NCI-H345 (cell line): ENCODE measurements at regions not wholly inside any gene's neighbourhood (a gene's known extent, or its start where the extent isn't known, plus 50 kb on each side); places are given as distances from the start of the nearest gene placed in this dataset.

Source experiments
- DNase-seq: peaks from one replicate; lab custom pipeline; 2025; lab: John Stamatoyannopoulos, UW

GRCh38 chr2:15780234-15780633, 160.1 kb upstream of the MYCN start:
- no peak for DNase-seq

DNA sequence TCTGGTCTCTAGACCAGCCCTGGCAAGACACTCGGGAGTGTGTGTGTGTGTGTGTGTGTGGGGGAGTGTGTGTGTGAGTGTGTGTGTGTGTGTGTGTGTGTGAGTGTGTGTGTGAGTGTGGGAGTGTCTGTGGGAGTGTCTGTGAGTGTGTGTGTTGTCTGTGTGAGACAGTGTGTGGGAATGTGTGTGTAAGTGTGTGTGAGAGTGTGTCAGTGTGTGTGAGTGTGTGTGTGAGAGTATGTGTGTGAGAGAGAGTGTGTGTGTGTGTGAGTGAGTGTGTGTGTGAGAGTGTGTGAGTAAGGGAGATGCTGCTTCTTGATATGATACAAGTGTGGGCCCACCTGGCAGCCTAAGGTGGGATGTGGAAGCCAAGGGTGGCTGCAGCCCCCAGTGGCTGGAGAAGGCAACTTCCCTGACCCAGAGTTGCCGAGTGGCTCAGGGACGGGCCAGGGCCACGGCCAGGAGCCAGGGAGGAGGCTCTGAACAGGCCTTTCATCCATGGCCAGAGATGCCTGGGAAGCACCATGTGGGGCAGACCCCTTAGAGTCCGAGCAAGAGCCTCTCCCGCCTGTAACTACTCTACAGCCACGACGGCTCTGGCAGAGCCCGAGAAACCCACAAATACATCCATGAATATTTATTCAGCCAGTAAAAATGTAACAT, 159.3 kb upstream of the MYCN start:
- DNase-seq: no peak

DNA sequence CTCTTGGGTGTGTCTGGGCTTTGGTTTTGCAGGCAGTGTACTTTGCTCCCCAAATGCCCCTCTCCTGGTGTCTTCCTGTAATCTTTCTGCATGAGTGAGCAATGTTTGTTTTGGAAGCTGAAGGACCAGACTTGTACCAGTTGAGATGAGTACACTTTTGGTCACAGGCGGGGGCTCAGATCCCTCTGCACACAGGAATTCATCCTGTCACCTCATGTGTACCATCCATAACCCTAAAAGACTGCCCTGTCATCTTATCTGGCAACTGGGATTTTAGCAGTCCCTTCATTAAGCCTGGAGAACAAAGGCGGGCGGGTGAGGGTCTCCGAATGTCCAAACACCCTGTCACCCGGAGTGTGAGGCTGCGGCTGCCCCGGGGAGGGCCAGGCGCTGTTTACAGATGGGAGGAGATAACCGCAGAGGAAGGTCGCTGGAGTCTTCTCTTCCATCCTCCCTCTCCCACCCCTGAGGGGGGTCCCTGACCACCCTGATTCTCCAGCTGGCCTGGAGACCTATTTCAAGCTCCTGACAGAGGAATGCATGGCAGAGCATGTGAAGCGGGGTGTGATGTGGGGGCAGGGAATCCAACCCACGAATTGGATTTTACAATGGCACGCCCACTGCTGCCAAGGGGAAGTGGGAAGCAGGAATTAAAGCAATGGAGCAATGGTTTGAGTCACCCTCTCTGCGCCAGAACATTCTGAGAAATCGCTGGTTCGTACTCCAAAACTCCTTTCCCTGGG, 158.2 kb upstream of the MYCN start:
- no peak for DNase-seq

DNA sequence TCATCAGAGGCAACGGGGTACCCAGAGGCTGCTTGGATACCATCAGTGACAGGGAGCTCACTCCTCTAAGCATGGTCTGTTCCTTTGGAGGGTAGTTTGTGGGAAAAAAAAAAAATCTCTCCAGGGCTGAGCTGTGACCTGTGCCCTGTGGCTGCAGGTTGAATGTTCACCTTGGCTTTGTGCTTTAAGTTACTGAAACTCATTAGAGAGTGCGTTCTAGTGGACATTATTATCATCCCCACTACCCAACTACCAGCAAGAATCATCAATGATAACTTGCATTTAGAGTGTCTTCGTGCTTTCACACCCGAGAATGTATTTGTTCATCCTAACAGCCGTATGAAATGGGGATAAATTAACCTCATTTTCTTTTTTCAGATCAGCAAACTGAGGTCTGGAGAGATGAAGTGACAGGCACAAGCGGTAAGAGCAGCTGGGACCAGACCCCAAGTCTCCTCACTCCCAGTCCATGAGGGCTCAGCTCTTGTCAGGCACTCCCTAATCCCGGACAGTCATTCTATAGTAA, 157.5 kb upstream of the MYCN start:
- DNase-seq: no peak

DNA sequence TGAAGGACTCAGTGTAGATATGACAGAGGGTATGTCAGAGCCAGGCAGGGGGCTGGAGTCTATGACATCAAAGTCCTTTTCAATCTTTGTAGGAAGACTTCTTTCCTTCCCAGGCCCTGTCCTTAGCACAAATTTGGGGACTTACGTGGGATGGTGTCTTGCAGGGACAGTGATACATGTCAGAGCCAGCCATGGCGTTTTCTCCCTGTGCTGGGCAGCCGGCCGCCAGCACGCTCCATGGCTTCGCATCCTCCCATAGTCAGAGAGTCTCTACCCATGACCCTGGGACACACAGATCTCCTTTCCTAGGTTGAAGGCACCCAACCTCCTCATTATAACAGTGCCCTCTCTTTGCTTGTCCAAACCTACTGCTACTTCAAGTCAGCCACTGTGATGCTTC, 156.9 kb upstream of the MYCN start:
- no peak for DNase-seq

DNA sequence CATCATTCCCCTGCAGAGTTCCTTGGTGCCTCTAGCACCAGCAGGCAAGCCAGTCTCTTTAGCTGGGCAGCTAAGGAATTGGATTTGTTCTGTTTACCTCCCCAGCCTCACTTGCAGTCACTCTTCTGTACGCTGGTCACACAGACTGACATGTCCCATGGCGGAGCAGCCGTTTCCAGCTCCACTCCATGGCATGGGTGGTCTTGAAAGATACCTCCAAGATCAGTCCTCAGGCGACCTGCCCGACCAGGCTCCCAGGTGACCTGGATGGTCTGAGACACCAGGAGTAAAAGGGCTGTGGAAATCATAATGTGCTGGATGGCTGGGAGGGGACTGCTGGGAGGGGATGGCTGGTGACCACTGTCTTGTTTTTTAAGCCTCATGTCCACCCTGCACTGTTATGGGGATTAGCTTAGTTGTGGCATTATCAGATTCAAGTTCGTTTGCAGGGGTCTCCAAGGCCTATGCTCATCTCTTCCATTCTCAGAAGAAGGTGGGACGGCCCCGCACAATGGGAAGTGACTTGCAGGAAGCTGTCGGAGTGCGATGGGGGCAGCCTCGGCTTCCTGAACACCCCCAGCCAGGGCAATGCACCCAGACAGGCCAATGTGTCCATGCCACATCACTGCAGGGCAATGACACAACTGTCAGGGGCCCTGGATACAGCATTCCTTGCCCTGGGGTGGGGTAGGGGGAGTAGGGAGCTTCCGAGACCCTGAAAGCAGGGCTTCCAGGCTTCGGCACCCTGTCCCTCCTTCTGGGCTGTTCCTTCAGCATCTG, 156.1 kb upstream of the MYCN start:
- DNase-seq: no peak

DNA sequence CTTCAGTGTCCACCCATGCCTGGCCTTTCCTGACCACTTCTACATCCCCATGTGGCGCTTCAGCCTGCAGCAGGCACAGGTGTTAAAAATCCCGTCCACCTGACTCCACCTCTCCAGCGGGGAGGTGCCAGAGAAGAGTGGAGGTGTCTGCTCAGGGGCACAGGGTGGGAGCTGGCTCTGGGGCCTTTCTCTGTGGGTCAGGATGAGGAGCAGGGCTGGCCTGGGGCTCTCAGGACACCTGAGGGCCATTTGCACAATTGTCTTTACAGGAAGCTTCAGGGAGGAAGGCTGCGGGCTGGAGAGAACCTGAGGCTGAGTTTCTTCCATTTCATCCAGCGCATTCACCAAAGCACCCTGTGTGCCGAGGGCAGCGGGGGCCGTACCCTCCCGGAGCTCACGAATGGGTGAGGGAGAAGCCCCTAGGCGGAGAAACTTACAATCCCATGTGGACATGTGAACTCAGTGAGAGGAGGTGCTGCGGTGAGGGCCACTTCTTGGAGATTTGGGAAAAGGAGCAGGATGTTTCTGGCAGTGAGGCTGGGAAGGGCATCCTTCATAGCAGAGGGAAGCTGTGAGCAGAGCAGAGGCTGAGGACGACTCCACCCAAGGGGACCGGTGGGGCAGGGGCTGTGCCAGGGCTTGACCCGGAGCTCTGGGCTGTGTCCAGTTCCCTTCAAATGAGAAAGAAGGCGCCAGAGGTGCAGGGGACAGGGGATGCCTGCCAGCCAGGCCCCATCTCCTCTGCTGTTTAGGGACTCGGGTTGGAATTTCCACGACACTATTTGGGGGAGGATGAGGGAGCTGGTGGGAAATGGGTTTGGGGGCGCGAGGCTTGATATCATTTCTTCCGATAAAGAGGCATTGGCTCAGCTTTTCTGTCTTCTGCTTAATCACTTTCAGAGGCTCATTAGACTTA, 155.2 kb upstream of the MYCN start:
- DNase-seq: no peak

GRCh38 chr2:15786003-15786654, 154.2 kb upstream of the MYCN start:
- no peak for DNase-seq

DNA sequence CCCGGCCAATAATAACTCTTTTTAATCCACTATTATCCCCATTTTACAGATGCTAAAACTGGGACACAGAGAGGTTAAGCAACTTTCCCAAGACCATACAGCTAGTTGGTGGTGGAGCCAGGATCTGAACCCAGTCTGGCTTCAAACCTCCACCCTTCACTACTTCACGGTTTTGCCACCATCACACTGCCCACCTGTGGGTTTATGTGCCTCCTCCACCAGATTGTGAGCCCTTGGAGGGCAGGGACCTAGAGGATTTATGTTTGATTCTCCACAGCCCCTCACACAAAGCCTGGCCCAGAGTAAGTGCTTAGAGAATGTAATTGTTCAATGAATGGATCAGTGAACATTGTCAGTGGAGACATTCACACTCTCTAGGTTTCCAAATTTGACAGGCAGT, 153.4 kb upstream of the MYCN start:
- DNase-seq: no peak

DNA sequence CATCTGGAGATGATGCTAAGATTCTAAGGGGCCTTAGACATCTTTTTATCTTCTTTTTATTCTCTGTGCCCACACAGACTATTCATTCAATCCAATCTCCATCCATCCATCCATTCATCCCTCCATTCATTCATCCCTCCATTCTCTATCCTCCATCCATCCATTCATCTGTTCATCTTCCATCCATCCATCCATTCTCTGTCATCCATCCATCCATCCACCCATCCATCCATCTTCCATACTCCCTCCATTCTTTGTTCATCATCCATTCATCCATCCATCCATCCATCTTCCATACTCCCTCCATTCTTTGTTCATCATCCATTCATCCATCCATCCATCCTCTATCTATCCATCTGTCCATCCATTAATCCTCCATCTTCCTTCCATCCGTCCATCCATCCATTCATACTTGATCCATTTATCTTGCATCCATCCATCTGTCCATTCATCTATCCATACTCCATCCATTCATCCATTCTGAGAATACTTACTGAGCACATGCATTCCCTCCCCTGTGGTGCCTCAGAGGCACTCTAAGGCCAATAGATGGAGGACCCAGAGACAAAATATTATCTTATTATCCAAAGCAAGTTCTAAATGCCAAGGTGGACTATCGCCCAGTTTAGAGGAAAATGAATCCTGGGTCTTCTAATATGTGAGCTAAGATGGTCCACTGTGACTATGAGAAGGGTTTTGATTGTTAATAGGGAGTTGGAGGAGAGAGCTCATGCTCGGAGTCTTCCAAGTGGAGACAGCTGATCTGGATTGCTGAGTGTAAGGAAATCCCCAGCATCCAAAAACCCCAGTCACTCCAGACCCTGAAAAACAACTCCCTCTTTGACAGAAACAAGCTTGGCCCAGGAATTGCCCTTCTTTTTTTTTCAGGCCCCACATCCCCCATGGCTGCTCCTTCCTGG, 152.6 kb upstream of the MYCN start:
- DNase-seq: no peak

- no peak for DNase-seq
Measured at GRCh38 chr2:15788455-15788829, 151.9 kb upstream of the MYCN start.

DNA sequence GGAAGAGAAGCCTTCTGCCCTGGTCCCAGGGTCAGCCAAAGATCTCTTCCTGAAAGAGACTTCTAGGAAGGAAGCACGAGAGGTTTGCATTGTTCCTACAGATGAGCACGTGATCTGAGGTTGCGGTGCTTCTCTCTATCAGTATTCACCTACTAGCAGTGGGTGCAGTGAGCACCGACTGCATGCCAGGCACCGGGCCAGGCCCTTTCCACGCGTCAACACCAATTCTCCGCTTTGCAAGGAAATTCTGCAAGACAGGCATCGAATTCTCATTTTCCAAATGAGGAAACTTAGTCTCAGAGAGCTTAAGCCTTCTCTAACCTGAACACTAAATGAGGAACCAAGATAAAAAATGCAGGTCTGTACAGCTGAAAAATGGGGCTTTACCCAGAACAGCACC, 151.5 kb upstream of the MYCN start:
- no peak for DNase-seq

- no peak for DNase-seq
Measured at GRCh38 chr2:15789381-15790062, 150.8 kb upstream of the MYCN start.

DNA sequence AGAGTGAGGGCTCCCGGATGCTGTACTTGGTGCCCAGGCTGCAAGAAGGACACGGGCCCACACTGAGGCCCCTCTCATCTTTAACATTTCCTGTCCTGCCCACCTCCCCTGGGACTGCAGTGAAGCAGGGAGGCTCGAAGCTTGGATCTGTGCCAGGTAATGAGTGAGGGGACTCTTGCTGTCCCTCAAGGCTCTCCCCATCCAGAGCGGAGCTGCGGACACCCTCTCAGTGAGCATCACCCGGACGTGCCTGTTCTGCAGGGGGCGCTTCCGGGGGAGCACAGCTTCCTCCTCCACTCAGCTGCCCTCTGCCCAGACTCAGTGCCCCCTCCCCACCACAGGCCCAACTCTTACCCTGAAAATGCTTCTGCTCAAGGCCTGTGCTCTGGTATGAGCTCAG, 150.0 kb upstream of the MYCN start:
- DNase-seq: no peak

- no peak for DNase-seq
Measured at GRCh38 chr2:15790838-15791237, 149.5 kb upstream of the MYCN start.

GRCh38 chr2:15791294-15791693, 149.1 kb upstream of the MYCN start:
- DNase-seq: no peak

- no peak for DNase-seq
Measured at GRCh38 chr2:15792331-15792730, 148.0 kb upstream of the MYCN start.

GRCh38 chr2:15793078-15793913, 147.1 kb upstream of the MYCN start:
- no peak for DNase-seq

DNA sequence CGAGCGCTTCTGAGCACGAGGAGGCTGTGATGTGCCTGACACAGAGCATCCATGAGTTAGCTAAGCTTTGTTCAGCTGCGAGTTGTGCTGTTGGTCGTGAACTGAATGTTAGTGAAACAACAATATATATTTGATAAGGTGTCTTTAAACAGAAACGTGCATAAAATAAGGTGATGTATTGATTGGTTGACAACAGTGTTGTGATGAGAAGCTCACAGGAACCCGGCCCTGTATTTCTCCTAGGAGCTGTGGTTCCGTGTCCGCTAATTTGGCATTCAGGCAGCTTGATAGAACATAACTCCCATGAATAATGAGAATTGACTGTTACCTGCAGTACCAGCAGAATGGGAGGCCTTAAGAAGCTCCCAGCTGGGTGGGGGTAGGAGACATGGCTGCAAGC, 146.4 kb upstream of the MYCN start:
- no peak for DNase-seq
